ENCODE measurements at regions not wholly inside any gene's neighbourhood (a gene's known extent, or its start where the extent isn't known, plus 50 kb on each side); places are given as distances from the start of the nearest gene placed in this dataset.

GRCh38 chr11:110866081-110866480 is 153.8 kb upstream of the ARHGAP20 start:
- H4K8ac ChIP-seq (replicated peaks; ENCODE audit: insufficient read length, low read depth, low read length) = no peak overlapping the region
- H3K36me3 Mint-ChIP-seq (ENCODE audit: insufficient read depth in 1 of 3, low read depth in 3 of 3) = no peaks in the 10 kb centered on the region
- no peak overlapping the region for H3T11ph ChIP-seq (ENCODE audit: low read length)
- H3K9ac ChIP-seq (ENCODE audit: extremely low read depth, insufficient read length, low read length) = no peak overlapping the region
- no peaks in the 10 kb centered on the region for H3K79me2 ChIP-seq (ENCODE audit: insufficient read depth, low read length)
- DNase-seq = no peak
- no peak overlapping the region for H2AFZ ChIP-seq (ENCODE audit: low read length)
- no peak overlapping the region for H3K14ac ChIP-seq (ENCODE audit: insufficient read depth, low read length)
- H3K9me3 Mint-ChIP-seq = no peaks in the 10 kb centered on the region
- H3K23ac ChIP-seq (ENCODE audit: insufficient read length, low read depth, low read length) = no peak overlapping the region
- WGBS (ENCODE audit: extremely low coverage, insufficient read length, low lambda C conversion rate) = no CpG with 5 or more reads among the region's 4 CpGs
- no peaks in the 10 kb centered on the region for H3K23me2 ChIP-seq (ENCODE audit: insufficient read length, low read depth, low read length, poor library complexity, severe bottlenecking)
- no peaks in the 10 kb centered on the region for H3K27me3 Mint-ChIP-seq (ENCODE audit: low read depth)
- H3K4me2 ChIP-seq (ENCODE audit: insufficient read depth, insufficient read length, low read length) = no peak overlapping the region
- H3K4ac ChIP-seq (ENCODE audit: low read depth, low read length) = no peak overlapping the region
- H3K79me1 ChIP-seq (ENCODE audit: insufficient read depth, low read depth, low read length, poor library complexity, severe bottlenecking) = no peaks in the 10 kb centered on the region
- H4K91ac ChIP-seq (ENCODE audit: insufficient read length, low read depth, low read length) = no peak overlapping the region
- H3K4me3 Mint-ChIP-seq = no peak overlapping the region
- peaks cover 3 to 11% of the 10 kb centered on the region in 2 experiments; a peak in 3 of 4 replicates for H3K4me1 Mint-ChIP-seq
- H3K27ac Mint-ChIP-seq = no peak overlapping the region
- no peak overlapping the region for H3K56ac ChIP-seq (ENCODE audit: insufficient read length, low read depth, low read length)
- no peaks in the 10 kb centered on the region for H3K27me3 ChIP-seq (ENCODE audit: insufficient read depth, low read length)
- no peak for TF ChIP-seq CTCF (conservative IDR thresholded peaks at IDR 0.05)
- H3K27ac ChIP-seq (ENCODE audit: insufficient read length, low read depth, low read length) = no peak overlapping the region
- H3K9me3 ChIP-seq (ENCODE audit: control insufficient read depth, low read depth, low read length) = no peaks in the 10 kb centered on the region
- no peak overlapping the region for H2BK12ac ChIP-seq (ENCODE audit: insufficient read length, low read depth, low read length)
- no peaks in the 10 kb centered on the region for H4K20me1 ChIP-seq (ENCODE audit: control insufficient read depth, insufficient read depth, insufficient read length)
- H3K4me1 ChIP-seq (ENCODE audit: insufficient read depth, low read length) = no peaks in the 10 kb centered on the region; the same call in 1 of the 2 replicates
- H2BK15ac ChIP-seq (ENCODE audit: low read depth, low read length) = no peak overlapping the region
- H2BK20ac ChIP-seq (ENCODE audit: low read depth, low read length, poor library complexity, severe bottlenecking) = no peak overlapping the region
- H2BK5ac ChIP-seq (ENCODE audit: insufficient read length, low read length) = no peak overlapping the region
- no peak overlapping the region for H3K18ac ChIP-seq (ENCODE audit: insufficient read length, low read depth, low read length)
- H2AK5ac ChIP-seq (ENCODE audit: insufficient read length, low read length) = no peak overlapping the region
- no peak overlapping the region for H2BK120ac ChIP-seq (ENCODE audit: low read depth, low read length, poor library complexity, severe bottlenecking)
- no peak overlapping the region for H4K5ac ChIP-seq (ENCODE audit: insufficient read length, low read depth, low read length)
